ENCODE measurements at regions not wholly inside any gene's neighbourhood (a gene's known extent, or its start where the extent isn't known, plus 50 kb on each side); places are given as distances from the start of the nearest gene placed in this dataset.

- H3K36me3 ChIP-seq = no peaks in the 10 kb centered on the region
- H3K27ac Mint-ChIP-seq = no peak overlapping the region
- H3K4me1 Mint-ChIP-seq = no peaks in the 10 kb centered on the region
- no peaks in the 10 kb centered on the region for H3K27me3 ChIP-seq
- no peaks in the 10 kb centered on the region for H3K4me1 ChIP-seq
- no peaks in the 10 kb centered on the region for H3F3A ChIP-seq (ENCODE audit: low read depth)
- peaks cover 2% of the 10 kb centered on the region for H3K27me3 Mint-ChIP-seq (ENCODE audit: insufficient read depth, low read depth)
- H3K4me2 ChIP-seq = no peak overlapping the region
- no peak overlapping the region for H3K9ac ChIP-seq
- no peaks in the 10 kb centered on the region for H3K9me3 Mint-ChIP-seq
- TF ChIP-seq, protein P1, sequence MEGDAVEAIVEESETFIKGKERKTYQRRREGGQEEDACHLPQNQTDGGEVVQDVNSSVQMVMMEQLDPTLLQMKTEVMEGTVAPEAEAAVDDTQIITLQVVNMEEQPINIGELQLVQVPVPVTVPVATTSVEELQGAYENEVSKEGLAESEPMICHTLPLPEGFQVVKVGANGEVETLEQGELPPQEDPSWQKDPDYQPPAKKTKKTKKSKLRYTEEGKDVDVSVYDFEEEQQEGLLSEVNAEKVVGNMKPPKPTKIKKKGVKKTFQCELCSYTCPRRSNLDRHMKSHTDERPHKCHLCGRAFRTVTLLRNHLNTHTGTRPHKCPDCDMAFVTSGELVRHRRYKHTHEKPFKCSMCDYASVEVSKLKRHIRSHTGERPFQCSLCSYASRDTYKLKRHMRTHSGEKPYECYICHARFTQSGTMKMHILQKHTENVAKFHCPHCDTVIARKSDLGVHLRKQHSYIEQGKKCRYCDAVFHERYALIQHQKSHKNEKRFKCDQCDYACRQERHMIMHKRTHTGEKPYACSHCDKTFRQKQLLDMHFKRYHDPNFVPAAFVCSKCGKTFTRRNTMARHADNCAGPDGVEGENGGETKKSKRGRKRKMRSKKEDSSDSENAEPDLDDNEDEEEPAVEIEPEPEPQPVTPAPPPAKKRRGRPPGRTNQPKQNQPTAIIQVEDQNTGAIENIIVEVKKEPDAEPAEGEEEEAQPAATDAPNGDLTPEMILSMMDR (IDR thresholded peaks at IDR 0.05) = no peak
- TF ChIP-seq EZH2phosphoT487 (IDR thresholded peaks at IDR 0.05) (no peak), EZH2 (IDR thresholded peaks at IDR 0.05) (no peak)
- H3K4me3 ChIP-seq = no peak overlapping the region
- no peak overlapping the region for H3K27ac ChIP-seq
- H3K79me2 ChIP-seq (ENCODE audit: low read depth) = no peaks in the 10 kb centered on the region
- H2AFZ ChIP-seq (replicated peaks) = no peak overlapping the region
- H4K20me1 ChIP-seq (ENCODE audit: low read depth) = peaks cover 3% of the 10 kb centered on the region
- H3K4me3 Mint-ChIP-seq = no peak overlapping the region
- no peaks in the 10 kb centered on the region for H3K36me3 Mint-ChIP-seq
- H3K9me3 ChIP-seq (ENCODE audit: low read depth) = no peaks in the 10 kb centered on the region
- peak; percentile 26 for DNase-seq (ENCODE audit: low spot score)
These were observed 511.6 kb upstream of the CELF4 start for GRCh38 chr18:38077229-38077628.

DNA sequence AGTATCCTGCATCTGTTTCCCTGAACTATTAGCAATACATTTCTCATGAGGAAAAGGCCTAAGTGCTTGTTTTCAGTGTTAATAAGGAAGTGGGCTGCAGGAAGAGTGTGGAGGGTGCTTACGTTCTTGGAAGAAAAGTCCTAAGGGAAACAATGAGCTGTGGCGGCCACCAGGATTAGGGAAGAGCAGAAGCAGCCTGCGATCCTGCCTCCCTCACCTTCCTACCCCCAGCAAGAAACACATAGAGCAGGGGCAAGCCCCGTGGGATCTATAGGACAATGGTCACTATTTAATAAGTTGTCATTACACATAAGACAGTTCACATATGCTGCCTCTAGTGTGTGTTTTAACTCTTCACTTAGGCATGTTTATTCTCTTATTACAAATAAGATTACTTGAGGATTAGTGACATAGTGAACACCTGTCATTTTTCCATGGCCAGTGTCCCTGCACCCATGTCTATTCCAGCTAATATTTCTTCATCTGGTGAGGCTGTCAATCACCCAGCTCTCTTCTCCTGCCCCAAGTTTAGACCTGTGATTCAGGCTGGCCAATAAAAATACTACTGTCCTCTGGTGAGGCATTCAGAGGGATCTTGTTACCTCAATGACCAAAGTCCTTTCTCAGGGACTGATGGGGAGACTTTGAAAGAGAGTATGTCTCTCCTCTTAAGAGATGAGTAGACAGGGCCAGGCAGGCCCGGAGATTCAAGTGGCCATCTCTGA is 510.9 kb upstream of the CELF4 start:
- H3K4me3 Mint-ChIP-seq = no peak overlapping the region
- peaks cover 2% of the 10 kb centered on the region for H3K27me3 Mint-ChIP-seq (ENCODE audit: insufficient read depth, low read depth)
- Histone ChIP-seq H3K36me3 (no peaks in the 10 kb centered on the region), H4K20me1 (ENCODE audit: low read depth) (peaks cover 3% of the 10 kb centered on the region), H3K4me1 (no peaks in the 10 kb centered on the region), H3F3A (ENCODE audit: low read depth) (no peaks in the 10 kb centered on the region), H3K4me2 (no peak overlapping the region), H3K27ac (no peak overlapping the region), H3K79me2 (ENCODE audit: low read depth) (no peaks in the 10 kb centered on the region), H3K9me3 (ENCODE audit: low read depth) (no peaks in the 10 kb centered on the region), H2AFZ (replicated peaks) (no peak overlapping the region), H3K27me3 (no peaks in the 10 kb centered on the region), H3K9ac (no peak overlapping the region), H3K4me3 (no peak overlapping the region)
- DNase-seq (ENCODE audit: low spot score) = no peak
- no peak overlapping the region for H3K27ac Mint-ChIP-seq
- TF ChIP-seq, protein P1 (IDR thresholded peaks at IDR 0.05) = no peak
- TF ChIP-seq EZH2 (IDR thresholded peaks at IDR 0.05) (no peak), EZH2phosphoT487 (IDR thresholded peaks at IDR 0.05) (no peak)
- no peaks in the 10 kb centered on the region for H3K36me3 Mint-ChIP-seq
- no peaks in the 10 kb centered on the region for H3K9me3 Mint-ChIP-seq
- no peaks in the 10 kb centered on the region for H3K4me1 Mint-ChIP-seq

- H3K4me3 Mint-ChIP-seq = no peak overlapping the region
- no peaks in the 10 kb centered on the region for H3K27me3 Mint-ChIP-seq (ENCODE audit: insufficient read depth, low read depth)
- no peaks in the 10 kb centered on the region for H3K4me1 ChIP-seq
- H3K4me2 ChIP-seq = no peak overlapping the region
- H3K4me1 Mint-ChIP-seq = no peaks in the 10 kb centered on the region
- no peaks in the 10 kb centered on the region for H3K79me2 ChIP-seq (ENCODE audit: low read depth)
- TF ChIP-seq, protein P1 (IDR thresholded peaks at IDR 0.05) = no peak
- TF ChIP-seq EZH2 (IDR thresholded peaks at IDR 0.05) (no peak), EZH2phosphoT487 (IDR thresholded peaks at IDR 0.05) (no peak)
- H3K9ac ChIP-seq = no peak overlapping the region
- no peak for DNase-seq (ENCODE audit: low spot score)
- H3K4me3 ChIP-seq = no peak overlapping the region
- no peak overlapping the region for H3K27ac ChIP-seq
- H3F3A ChIP-seq (ENCODE audit: low read depth) = no peaks in the 10 kb centered on the region
- H3K27ac Mint-ChIP-seq = no peak overlapping the region
- H3K36me3 Mint-ChIP-seq = no peaks in the 10 kb centered on the region
- H4K20me1 ChIP-seq (ENCODE audit: low read depth) = peaks cover 3% of the 10 kb centered on the region
- H3K36me3 ChIP-seq = no peaks in the 10 kb centered on the region
- H3K9me3 ChIP-seq (ENCODE audit: low read depth) = no peaks in the 10 kb centered on the region
- no peaks in the 10 kb centered on the region for H3K9me3 Mint-ChIP-seq
- H3K27me3 ChIP-seq = no peaks in the 10 kb centered on the region
- H2AFZ ChIP-seq (replicated peaks) = no peak overlapping the region
These were observed 508.8 kb upstream of the CELF4 start for GRCh38 chr18:38074298-38074876.
